GM10266 (cell line): ENCODE measurements at regions not wholly inside any gene's neighbourhood (a gene's known extent, or its start where the extent isn't known, plus 50 kb on each side); places are given as distances from the start of the nearest gene placed in this dataset.

Experiments used
- DNase-seq: peaks from one replicate; pipeline ENCODE4 v3.0.0; 2012; ENCODE audit errors: extremely low spot score
- TF ChIP-seq, protein P1 (sequence below): IDR thresholded peaks from 2 replicates; pipeline ENCODE4 v1.5.1; 2012; ENCODE audit warnings: mild to moderate bottlenecking, low read depth; ENCODE audit not compliant: control insufficient read depth, insufficient read depth; ENCODE audit errors: missing control alignments

DNA sequence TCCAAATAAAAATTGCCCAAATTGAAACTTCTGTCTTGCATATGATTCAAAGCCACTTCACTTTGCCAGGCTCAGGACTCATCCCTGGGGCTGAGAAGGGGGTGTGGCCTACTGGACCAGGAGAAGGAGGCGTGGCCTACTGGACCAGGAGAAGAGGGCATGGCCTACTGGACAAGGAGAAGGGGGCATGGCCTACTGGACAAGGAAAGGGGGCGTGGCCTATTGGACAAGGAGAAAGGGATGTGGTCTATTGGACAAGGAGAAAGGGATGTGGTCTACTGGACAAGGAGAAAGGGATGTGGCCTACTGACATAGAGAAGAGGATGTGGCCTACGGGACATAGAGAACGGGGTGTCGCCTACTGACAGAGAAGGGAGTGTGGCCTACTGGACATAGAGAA lies 405.3 kb downstream of the RRAGC start:
- TF ChIP-seq, protein P1, sequence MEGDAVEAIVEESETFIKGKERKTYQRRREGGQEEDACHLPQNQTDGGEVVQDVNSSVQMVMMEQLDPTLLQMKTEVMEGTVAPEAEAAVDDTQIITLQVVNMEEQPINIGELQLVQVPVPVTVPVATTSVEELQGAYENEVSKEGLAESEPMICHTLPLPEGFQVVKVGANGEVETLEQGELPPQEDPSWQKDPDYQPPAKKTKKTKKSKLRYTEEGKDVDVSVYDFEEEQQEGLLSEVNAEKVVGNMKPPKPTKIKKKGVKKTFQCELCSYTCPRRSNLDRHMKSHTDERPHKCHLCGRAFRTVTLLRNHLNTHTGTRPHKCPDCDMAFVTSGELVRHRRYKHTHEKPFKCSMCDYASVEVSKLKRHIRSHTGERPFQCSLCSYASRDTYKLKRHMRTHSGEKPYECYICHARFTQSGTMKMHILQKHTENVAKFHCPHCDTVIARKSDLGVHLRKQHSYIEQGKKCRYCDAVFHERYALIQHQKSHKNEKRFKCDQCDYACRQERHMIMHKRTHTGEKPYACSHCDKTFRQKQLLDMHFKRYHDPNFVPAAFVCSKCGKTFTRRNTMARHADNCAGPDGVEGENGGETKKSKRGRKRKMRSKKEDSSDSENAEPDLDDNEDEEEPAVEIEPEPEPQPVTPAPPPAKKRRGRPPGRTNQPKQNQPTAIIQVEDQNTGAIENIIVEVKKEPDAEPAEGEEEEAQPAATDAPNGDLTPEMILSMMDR: no peak
- DNase-seq: no peak

DNA sequence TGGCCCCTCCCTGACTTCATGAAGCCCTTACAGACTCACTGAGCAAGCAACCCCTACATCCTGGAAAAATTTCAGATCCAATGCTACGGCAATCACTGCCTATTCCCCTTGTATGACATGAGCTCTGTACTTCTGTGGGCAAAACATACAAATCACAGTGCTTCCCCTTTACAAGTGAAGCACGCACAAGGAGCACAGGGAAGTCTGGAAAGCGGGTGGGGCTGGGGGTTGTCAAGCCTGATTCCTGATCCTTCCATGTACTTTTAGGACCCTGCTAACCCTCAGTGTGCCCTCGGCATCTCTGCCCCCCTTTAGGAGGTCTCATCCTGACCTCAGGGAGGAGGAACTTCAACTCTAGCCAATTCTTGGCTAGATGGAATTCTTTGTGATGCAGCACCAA lies 405.7 kb upstream of the POU3F1 start:
- no peak for DNase-seq
- TF ChIP-seq, protein P1: no peak

DNA sequence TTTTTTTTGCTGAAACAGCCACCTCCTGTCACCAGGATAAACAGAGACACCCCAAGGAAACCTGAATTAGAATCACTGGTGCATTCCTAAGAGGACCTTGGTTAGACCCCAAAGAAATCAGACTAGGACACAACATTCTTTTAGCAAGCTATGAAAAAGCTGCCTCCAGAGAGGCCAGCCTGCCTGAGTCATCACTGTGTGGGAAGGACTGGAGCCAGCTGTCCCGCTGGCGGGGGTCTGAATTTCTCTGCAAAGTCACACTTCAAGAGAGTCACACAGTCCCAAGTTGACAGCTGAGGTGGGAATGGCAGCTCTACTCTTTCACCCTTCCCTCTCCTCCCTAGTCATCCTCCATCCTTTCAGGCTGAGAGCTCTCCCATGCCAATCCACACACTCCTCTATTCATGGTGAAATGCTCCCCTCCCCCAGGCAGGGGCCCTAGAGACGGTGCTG lies 405.0 kb upstream of the POU3F1 start:
- TF ChIP-seq, protein P1: no peak
- DNase-seq: no peak

DNA sequence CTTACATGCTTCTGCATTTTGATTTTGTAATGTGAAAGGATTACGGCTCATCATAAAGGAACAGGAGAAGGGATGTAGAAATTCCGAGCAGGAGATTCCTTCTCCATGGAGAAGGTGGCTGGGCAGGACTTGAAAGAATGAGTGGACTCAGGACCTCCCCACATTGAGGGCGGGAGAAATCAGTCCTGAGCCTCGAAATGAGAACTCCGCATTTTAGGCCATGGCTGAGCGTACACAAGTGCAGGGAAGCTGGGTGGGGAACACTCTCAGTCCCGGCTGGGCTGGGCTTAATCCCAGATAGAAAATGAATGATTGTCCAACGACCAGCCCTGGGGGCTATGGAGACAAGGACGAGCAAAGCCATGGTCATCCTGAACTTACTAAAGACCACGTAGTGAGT lies 402.3 kb upstream of the POU3F1 start:
- TF ChIP-seq, protein P1: no peak
- no peak for DNase-seq

DNA sequence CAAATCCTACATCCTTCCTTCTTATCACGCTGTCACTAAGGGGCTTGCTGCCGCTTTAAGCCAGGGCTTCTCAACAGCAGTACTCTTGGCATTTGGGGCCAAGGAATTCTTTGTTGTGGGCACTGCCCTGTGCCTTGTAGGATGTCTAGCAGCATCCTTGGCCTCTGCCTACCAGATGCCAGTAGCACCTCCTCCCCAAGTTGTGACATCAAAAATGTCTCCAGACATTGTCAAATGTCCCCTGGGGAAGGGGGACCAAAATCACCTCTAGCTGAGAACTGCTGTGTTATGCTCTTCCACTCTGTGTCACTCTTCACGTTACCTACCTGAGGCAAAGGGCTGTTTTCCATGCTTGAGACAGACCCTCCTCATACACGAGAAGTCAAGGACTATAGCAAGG lies 400.3 kb upstream of the POU3F1 start:
- TF ChIP-seq, protein P1: no peak
- DNase-seq: no peak

DNA sequence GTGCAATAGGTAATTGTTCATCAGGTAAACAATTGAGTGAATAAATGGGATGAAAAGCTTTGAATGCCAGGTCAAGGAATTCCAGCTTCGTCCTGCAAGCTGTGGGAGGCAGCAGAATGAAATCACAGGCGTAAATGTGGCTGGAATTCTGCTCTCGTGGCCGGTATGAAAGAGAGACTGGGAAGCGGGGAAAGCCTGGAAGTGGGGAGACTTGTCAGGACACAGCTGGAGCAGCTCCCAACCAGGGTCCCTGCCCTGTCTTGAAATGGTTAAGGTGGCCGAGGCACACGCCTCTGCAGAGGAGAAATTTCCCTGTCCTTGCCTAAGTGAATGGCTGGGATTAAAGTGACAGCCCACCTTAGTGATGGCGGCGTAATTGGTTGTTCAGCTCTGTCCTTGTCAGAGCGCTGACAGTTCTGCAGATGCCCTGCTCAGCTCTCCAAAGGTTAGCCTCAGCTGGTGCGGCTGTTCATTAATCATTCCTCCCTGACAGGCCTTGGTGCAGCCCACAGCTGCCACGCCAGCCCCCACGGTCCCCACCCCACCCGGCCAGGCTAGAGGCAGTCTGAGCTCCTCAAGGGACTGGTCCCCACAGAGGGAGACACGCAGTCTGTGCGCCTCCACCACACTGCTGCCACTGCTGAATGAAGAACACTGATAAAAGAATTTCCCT lies 398.3 kb upstream of the POU3F1 start:
- no peak for DNase-seq

DNA sequence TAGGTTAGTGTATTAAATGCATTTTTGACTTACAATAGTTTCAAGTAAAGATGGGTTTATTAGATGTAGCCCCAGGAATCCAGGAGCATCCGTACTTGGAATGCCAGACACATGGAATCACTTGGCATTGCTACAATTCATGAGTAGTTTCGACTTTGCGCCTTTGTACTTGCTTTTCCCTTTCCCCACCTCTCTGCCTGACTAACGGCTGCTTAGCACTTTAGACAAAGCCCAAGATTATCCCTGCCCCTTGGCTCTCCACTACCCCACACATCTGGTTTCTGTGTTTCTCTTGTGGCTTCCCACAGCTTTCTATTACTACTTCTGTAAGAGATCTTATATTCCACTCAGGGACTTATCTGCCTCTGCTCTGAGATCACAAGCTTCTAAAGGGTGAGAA lies 397.7 kb upstream of the POU3F1 start:
- TF ChIP-seq, protein P1: no peak
- no peak for DNase-seq

More for the DNA sequence above, 398.3 kb upstream of the POU3F1 start:
- TF ChIP-seq, protein P1: no peak
